Testis (tissue), 2 donors: ENCODE measurements at regions not wholly inside any gene's neighbourhood (a gene's known extent, or its start where the extent isn't known, plus 50 kb on each side); places are given as distances from the start of the nearest gene placed in this dataset.

Experiments used
- DNase-seq: peaks from one replicate; pipeline ENCODE4 v3.0.0-alpha.2; 2019
- H3K27ac ChIP-seq, 2 donors: fragments of 200-600 bp; sonication (generic); one replicate each; pipeline ENCODE4 v1.5.1; 2019
- H3K27me3 ChIP-seq: fragments of 200-600 bp; sonication (generic); one replicate; pipeline ENCODE4 v1.5.1; 2019
- H3K36me3 ChIP-seq: fragments of 200-600 bp; sonication (generic); one replicate; pipeline ENCODE4 v1.5.1; 2017; ENCODE audit warnings: low read depth; ENCODE audit errors: missing control alignments
- H3K4me1 ChIP-seq: fragments of 200-600 bp; sonication (generic); one replicate; pipeline ENCODE4 v1.5.1; 2019
- H3K4me3 ChIP-seq, 2 donors: fragments of 200-600 bp; sonication (generic); one replicate each; pipeline ENCODE4 v1.5.1; 2017 to 2019
- H3K9me3 ChIP-seq: fragments of 200-600 bp; sonication (generic); one replicate; pipeline ENCODE4 v1.5.1; 2017
- POLR2A ChIP-seq: fragments of 450-650 bp; IDR thresholded peaks from one replicate; pipeline ENCODE4 v1.6.1; 2017; ENCODE audit warnings: antibody characterized with exemption, mild to moderate bottlenecking, moderate library complexity
- WGBS, 2 donors: methylation state at CpG; one replicate each; pipeline ENCODE4 v1.1.5; 2018; 5-methylcytosine and 5-hydroxymethylcytosine counted together
- intact Hi-C: fragments of 100-400 bp; cut with DNase I; formaldehyde crosslinking; loops from one replicate; pipeline ENCODE4 v1.15.1; 2023; ENCODE audit warnings: low total_unique reads
- TF ChIP-seq, protein P1 (sequence below), 3 experiments: fragments of 450-650 bp in 2 of 3; fragments of 200-600 bp in 1 of 3; sonication (generic) in 1 of 3; IDR thresholded peaks; one replicate each; pipeline ENCODE4 v1.5.1; 2016 to 2019; ENCODE audit warnings: antibody characterized with exemption in 3 of 3, mild to moderate bottlenecking in 2 of 3, moderate library complexity in 1 of 3

DNA sequence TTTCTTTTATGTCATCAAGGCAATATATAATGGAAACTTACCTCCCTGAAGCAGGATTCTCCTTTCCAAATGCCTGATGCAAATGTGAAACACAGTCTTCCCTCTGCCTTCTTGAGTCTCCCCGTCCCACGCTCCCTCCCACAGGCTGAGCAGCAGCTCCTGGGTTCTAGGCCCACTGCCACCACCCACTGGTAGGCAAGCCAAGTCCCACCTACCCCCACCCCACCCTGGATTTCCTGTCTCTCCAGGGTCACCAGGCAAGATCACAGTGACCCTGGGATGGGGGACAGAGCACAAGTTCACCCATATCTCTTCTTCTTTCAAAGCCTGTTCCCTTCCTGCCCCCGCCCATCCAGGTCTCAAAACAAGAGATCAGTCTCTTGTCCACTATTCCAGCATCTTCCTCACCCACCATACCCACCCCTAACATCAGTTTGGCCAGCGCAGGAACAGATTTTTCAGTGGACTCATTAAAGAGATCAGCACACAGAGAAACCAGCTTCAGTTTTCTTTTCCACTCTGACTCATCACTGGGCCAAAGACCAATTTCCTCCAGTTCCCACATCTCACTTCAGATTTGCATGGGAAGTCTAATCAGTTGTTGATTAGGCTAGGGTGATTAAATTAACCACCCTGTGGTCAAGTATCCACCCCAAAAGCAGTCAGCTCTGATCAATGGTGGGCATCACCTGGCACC, 151.5 kb downstream of the ACTL7B start:
- intact Hi-C loops = no loop called here
- no peak overlapping the region for H3K4me3 ChIP-seq
- no peaks in the 10 kb centered on the region for H3K9me3 ChIP-seq
- no peak for DNase-seq
- TF ChIP-seq, protein P1, sequence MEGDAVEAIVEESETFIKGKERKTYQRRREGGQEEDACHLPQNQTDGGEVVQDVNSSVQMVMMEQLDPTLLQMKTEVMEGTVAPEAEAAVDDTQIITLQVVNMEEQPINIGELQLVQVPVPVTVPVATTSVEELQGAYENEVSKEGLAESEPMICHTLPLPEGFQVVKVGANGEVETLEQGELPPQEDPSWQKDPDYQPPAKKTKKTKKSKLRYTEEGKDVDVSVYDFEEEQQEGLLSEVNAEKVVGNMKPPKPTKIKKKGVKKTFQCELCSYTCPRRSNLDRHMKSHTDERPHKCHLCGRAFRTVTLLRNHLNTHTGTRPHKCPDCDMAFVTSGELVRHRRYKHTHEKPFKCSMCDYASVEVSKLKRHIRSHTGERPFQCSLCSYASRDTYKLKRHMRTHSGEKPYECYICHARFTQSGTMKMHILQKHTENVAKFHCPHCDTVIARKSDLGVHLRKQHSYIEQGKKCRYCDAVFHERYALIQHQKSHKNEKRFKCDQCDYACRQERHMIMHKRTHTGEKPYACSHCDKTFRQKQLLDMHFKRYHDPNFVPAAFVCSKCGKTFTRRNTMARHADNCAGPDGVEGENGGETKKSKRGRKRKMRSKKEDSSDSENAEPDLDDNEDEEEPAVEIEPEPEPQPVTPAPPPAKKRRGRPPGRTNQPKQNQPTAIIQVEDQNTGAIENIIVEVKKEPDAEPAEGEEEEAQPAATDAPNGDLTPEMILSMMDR (IDR thresholded peaks at IDR 0.05) = no peak
- H3K27me3 ChIP-seq = no peaks in the 10 kb centered on the region
- WGBS, 2 donors = 72 to 76% methylated on average over 4 of the region's 4 CpGs
- H3K27ac ChIP-seq = no peak overlapping the region
- no peaks in the 10 kb centered on the region for H3K4me1 ChIP-seq
- H3K36me3 ChIP-seq = no peaks in the 10 kb centered on the region

- DNase-seq = no peak
- TF ChIP-seq POLR2A = no peak
- TF ChIP-seq, protein P1 (IDR thresholded peaks at IDR 0.05) = no peak
- Histone ChIP-seq H3K4me3 (no peak overlapping the region), H3K27ac (no peak overlapping the region), H3K9me3 (no peaks in the 10 kb centered on the region), H3K27me3 (no peaks in the 10 kb centered on the region), H3K4me1 (no peaks in the 10 kb centered on the region), H3K36me3 (no peaks in the 10 kb centered on the region)
- 82 to 84% methylated on average over 9 of the region's 9 CpGs for WGBS, 2 donors
- intact Hi-C loops = no loop called here
These were observed 152.4 kb downstream of the ACTL7B start for GRCh38 chr9:108703429-108703828.

- intact Hi-C loops = no loop called here
- H3K27ac ChIP-seq = no peak overlapping the region
- H3K27me3 ChIP-seq = no peaks in the 10 kb centered on the region
- H3K4me1 ChIP-seq = no peaks in the 10 kb centered on the region
- no peaks in the 10 kb centered on the region for H3K36me3 ChIP-seq
- TF ChIP-seq POLR2A = no peak
- TF ChIP-seq, protein P1 (IDR thresholded peaks at IDR 0.05) = no peak
- no peaks in the 10 kb centered on the region for H3K9me3 ChIP-seq
- DNase-seq = no peak
- 85 to 88% methylated on average over 4 of the region's 4 CpGs for WGBS, 2 donors
- H3K4me3 ChIP-seq = no peak overlapping the region
These were observed 153.1 kb downstream of the ACTL7B start for GRCh38 chr9:108702681-108703080.

DNA sequence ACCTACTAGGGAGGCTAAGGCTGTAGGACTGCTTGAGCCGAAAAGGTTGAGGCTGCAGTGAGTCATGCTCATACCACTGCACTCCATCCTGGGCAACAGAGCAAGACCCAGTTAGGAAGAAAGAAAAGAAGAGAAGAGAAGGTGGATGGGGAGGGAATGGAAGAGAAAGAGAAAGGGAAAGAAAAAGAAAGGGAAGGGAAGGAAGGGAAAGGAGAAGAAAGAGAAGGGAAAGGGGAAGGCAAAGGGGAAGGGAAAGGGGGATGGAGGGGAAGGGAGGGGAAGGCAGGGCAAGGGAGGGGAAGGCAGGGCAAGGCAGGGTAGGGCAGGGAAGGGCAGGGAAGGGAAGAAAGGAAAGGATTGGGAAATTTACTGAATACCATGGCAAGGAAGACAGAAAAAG, 157.0 kb downstream of the ACTL7B start:
- Histone ChIP-seq H3K9me3 (no peaks in the 10 kb centered on the region), H3K36me3 (no peaks in the 10 kb centered on the region), H3K4me3 (no peak overlapping the region), H3K27me3 (no peaks in the 10 kb centered on the region), H3K27ac (no peak overlapping the region), H3K4me1 (no peaks in the 10 kb centered on the region)
- no peak for DNase-seq
- WGBS, 2 donors = 0 to 54% methylated on average over 1 of the region's 1 CpG
- TF ChIP-seq, protein P1 (IDR thresholded peaks at IDR 0.05) = no peak
- no peak for TF ChIP-seq POLR2A
- intact Hi-C loops = no loop called here

DNA sequence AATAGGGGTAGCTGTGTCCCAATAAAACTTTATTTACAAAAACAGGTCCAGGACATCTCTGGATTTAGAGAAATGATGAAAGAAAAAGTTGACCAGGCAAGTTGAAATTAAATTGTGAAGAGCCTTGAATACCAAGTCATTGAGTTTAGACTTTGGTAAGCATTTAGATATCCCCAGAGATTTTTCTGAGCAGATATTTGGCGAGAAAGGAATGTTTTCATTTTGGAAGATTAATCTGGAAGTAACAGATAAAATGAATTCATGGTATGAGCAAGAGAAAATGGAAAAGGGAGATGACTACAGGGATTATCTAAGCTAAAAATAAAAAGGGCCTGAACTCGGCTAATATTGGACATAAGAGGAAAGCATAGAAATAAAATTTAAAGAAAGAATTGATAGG, 157.6 kb downstream of the ACTL7B start:
- Histone ChIP-seq H3K9me3 (no peaks in the 10 kb centered on the region), H3K4me3 (no peak overlapping the region), H3K27ac (no peak overlapping the region), H3K4me1 (no peaks in the 10 kb centered on the region), H3K36me3 (no peaks in the 10 kb centered on the region), H3K27me3 (no peaks in the 10 kb centered on the region)
- 58 to 79% methylated on average over 2 of the region's 2 CpGs for WGBS, 2 donors
- DNase-seq = no peak
- intact Hi-C loops = no loop called here
- TF ChIP-seq POLR2A = no peak
- TF ChIP-seq, protein P1 (IDR thresholded peaks at IDR 0.05) = no peak
